Stimulated activated CD8-positive, alpha-beta memory T cell treated with anti-CD3 and anti-CD28 coated beads, Interleukin-4, amount 100 ng/mL, for 24 hours (primary cell): ENCODE measurements at regions not wholly inside any gene's neighbourhood (a gene's known extent, or its start where the extent isn't known, plus 50 kb on each side); places are given as distances from the start of the nearest gene placed in this dataset.
"Not testable (repeated sequence)": the region's sequence is repeated elsewhere in the genome, so short reads cannot be mapped to it uniquely, and the experiment has no call there.

Experiments used
- DNase-seq: peaks from one replicate; pipeline ENCODE4 v3.0.0-alpha.2; 2020; ENCODE audit warnings: low read depth

GRCh38 chr10:44268435-44268948 is 116.4 kb downstream of the CXCL12 start:
- DNase-seq: not testable (repeated sequence)

GRCh38 chr10:44267007-44267406 is 117.9 kb downstream of the CXCL12 start:
- no peak for DNase-seq

GRCh38 chr10:44264244-44264643 is 120.7 kb downstream of the CXCL12 start:
- DNase-seq: no peak

- no peak for DNase-seq
Measured at GRCh38 chr10:44263771-44264170, 121.1 kb downstream of the CXCL12 start.

GRCh38 chr10:44262551-44263251 is 122.2 kb downstream of the CXCL12 start:
- no peak for DNase-seq

- no peak for DNase-seq
Measured at GRCh38 chr10:44261710-44262455, 123.0 kb downstream of the CXCL12 start.

GRCh38 chr10:44261296-44261695 is 123.6 kb downstream of the CXCL12 start:
- DNase-seq: no peak

GRCh38 chr10:44260286-44260928 is 124.5 kb downstream of the CXCL12 start:
- no peak for DNase-seq

GRCh38 chr10:44259090-44259874 is 125.6 kb downstream of the CXCL12 start:
- DNase-seq: no peak

- DNase-seq: no peak
Measured at GRCh38 chr10:44258460-44259089, 126.3 kb downstream of the CXCL12 start.

- DNase-seq: no peak
Measured at GRCh38 chr10:44258019-44258418, 126.9 kb downstream of the CXCL12 start.

- DNase-seq: no peak
Measured at GRCh38 chr10:44253769-44254462, 131.0 kb downstream of the CXCL12 start.

GRCh38 chr10:44252631-44253030 is 132.3 kb downstream of the CXCL12 start:
- DNase-seq: not testable (repeated sequence)

- DNase-seq: not testable (repeated sequence)
Measured at GRCh38 chr10:44249933-44250332, 135.0 kb downstream of the CXCL12 start.

- no peak for DNase-seq
Measured at GRCh38 chr10:44249490-44249889, 135.4 kb downstream of the CXCL12 start.

GRCh38 chr10:44246700-44247099 is 138.2 kb downstream of the CXCL12 start:
- not testable (repeated sequence) for DNase-seq

- not testable (repeated sequence) for DNase-seq
Measured at GRCh38 chr10:44246287-44246686, 138.6 kb downstream of the CXCL12 start.

GRCh38 chr10:44245601-44245938 is 139.3 kb downstream of the CXCL12 start:
- DNase-seq: no peak

GRCh38 chr10:44244745-44245600 is 139.9 kb downstream of the CXCL12 start:
- no peak for DNase-seq
